ENCODE measurements at regions not wholly inside any gene's neighbourhood (a gene's known extent, or its start where the extent isn't known, plus 50 kb on each side); places are given as distances from the start of the nearest gene placed in this dataset.

DNA sequence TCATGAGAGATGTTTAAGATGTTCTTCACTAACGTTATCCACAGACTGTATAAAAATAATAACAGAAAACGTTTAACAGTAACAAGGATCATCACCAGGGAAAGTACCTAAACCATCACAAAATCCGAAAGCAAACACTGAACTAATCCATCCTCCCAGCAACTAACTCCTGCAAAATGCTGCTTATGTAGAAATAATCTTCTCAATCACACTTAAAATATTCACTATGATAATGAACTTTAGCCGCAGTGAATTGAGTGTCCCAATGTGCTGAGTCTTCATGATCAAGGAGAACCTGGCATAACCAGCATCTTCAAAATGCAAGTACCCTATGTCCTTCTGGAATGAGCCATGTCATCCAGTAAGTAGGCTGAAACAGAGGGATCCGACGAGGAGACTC, 166.1 kb downstream of the LTN1 start:
- TF ChIP-seq, protein P1, sequence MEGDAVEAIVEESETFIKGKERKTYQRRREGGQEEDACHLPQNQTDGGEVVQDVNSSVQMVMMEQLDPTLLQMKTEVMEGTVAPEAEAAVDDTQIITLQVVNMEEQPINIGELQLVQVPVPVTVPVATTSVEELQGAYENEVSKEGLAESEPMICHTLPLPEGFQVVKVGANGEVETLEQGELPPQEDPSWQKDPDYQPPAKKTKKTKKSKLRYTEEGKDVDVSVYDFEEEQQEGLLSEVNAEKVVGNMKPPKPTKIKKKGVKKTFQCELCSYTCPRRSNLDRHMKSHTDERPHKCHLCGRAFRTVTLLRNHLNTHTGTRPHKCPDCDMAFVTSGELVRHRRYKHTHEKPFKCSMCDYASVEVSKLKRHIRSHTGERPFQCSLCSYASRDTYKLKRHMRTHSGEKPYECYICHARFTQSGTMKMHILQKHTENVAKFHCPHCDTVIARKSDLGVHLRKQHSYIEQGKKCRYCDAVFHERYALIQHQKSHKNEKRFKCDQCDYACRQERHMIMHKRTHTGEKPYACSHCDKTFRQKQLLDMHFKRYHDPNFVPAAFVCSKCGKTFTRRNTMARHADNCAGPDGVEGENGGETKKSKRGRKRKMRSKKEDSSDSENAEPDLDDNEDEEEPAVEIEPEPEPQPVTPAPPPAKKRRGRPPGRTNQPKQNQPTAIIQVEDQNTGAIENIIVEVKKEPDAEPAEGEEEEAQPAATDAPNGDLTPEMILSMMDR (IDR thresholded peaks at IDR 0.05): no peak
- Histone ChIP-seq H3K36me3 (no peaks in the 10 kb centered on the region), H3K4me3 (no peak overlapping the region), H3K9me3 (no peaks in the 10 kb centered on the region), H3K27ac (no peak overlapping the region), H3K4me1 (peaks cover 3 to 22% of the 10 kb centered on the region in 2 donors), H3K27me3 (no peaks in the 10 kb centered on the region)
- intact Hi-C loops (cut with DNase I): loop anchor here (5.0 kb wide), 1 partner anchor 41 kb away; no protein-coding TSS in a partner anchor
- DNase-seq (ENCODE audit: low spot score in 2 of 2): no peak

DNA sequence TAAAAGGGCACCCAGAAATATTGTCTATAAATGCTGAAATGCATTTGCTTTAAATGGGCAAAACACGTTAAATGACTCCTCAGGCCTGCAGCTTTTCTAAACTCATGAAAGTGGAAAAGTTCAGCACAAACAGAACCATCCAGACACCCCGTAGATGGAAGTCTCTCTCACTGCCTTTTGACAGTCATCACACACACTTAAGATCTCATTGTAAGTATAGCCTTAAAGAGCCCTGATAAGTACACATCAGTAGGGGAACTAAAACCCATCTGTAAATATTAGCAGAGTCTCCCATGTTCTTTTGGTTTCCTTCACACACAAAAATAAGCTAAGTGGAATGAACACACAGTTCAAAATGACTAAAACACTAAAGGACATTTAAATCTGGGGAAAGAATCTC, 166.7 kb downstream of the LTN1 start:
- no peak overlapping the region for H3K27ac ChIP-seq
- DNase-seq (ENCODE audit: low spot score in 2 of 2): no peak
- no peaks in the 10 kb centered on the region for H3K27me3 ChIP-seq

DNA sequence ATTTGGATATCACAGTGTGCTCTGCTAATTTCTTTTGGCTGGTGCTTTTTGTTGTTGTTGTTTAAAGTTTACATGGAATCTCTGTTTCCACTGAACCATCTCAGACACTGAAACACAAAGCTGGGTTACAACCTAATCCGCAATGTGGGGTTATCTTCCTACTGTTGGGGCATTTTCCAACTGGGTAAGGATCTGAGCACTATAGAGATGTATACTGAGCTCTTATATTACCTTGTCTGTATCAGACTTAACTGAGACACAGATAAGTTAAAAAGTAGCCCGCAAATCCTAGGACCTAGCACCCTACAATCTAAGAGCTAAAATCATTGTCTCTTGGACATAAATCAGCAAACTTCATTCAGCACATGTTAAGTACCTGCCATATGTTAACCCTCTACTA, 169.2 kb downstream of the LTN1 start:
- TF ChIP-seq, protein P1 (IDR thresholded peaks at IDR 0.05): no peak
- no peaks in the 10 kb centered on the region for H3K9me3 ChIP-seq
- intact Hi-C loops (cut with DNase I): no loop called here
- no peaks in the 10 kb centered on the region for H3K27me3 ChIP-seq
- H3K4me1 ChIP-seq: peaks cover 6 to 39% of the 10 kb centered on the region in 2 donors
- H3K27ac ChIP-seq: peak overlapping the region; percentile 62 to 78
- no peak overlapping the region for H3K4me3 ChIP-seq
- H3K36me3 ChIP-seq: no peaks in the 10 kb centered on the region
- DNase-seq (ENCODE audit: low spot score in 2 of 2): no peak

More for the DNA sequence above, 166.7 kb downstream of the LTN1 start:
- H3K4me1 ChIP-seq: peaks cover 6 to 27% of the 10 kb centered on the region in 2 donors
- TF ChIP-seq, protein P1 (IDR thresholded peaks at IDR 0.05): no peak
- no peaks in the 10 kb centered on the region for H3K9me3 ChIP-seq
- intact Hi-C loops (cut with DNase I): loop anchor here (5.0 kb wide), 1 partner anchor 41 kb away; no protein-coding TSS in a partner anchor
- no peaks in the 10 kb centered on the region for H3K36me3 ChIP-seq
- no peak overlapping the region for H3K4me3 ChIP-seq

DNA sequence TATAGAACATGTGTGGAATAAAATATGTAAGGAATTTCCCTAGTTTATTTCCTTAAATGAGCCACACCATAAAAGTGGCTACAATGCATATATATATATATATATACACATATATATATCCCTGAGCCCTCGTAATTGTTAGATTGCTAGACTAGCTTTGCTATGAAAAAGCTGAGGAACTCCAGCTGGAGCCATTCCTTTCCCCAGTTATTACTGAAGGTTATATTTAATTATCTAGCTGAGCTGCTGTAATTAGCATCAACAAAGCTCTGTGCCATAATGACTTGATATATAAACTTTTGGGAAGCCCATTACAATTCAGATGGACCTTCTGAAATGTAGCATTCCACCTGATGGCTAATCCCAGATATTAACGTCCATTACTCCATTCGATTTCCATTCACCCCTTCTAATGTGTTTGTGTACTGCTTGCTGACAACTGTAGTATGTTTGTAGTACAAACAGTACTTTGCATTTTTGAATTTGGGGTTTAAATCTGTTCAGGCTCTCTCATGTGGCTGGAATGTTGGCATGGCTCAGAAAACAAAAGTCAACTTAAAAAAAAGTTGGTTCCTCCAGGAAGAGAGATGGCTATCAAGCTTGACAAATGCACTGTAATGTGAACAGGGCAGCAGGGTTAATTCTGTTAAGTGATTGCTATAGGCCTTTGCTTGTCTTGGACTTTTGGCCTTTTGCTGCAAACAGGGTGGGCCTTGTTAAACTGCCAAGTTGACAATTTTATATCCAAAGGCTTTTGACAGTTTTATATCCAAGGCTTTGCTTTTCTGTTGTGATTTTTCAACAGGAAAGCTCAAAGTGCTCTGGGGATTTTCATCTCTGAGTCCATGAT, 170.0 kb downstream of the LTN1 start:
- TF ChIP-seq, protein P1 (IDR thresholded peaks at IDR 0.05): no peak
- Histone ChIP-seq H3K4me3 (no peak overlapping the region), H3K4me1 (peaks cover 6 to 40% of the 10 kb centered on the region in 2 donors), H3K9me3 (no peaks in the 10 kb centered on the region), H3K36me3 (no peaks in the 10 kb centered on the region), H3K27ac (peak overlapping the region; percentile 62 to 78), H3K27me3 (no peaks in the 10 kb centered on the region)
- intact Hi-C loops (cut with DNase I): no loop called here
- DNase-seq (ENCODE audit: low spot score in 2 of 2): no peak

DNA sequence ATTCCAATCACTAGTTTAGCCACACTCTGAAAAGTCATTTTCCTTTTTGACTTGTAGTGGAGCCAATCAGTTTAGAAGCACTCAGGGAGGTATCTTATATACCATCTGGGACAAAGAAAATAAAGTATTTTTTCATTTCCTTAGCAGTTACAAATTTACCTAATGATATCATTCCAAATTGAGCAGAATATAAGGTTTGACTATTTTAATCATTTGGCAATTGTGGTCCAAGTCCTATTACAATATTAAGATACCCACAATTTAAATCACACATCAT, 170.6 kb downstream of the LTN1 start:
- TF ChIP-seq, protein P1 (IDR thresholded peaks at IDR 0.05): no peak
- DNase-seq (ENCODE audit: low spot score in 2 of 2): no peak
- no peaks in the 10 kb centered on the region for H3K9me3 ChIP-seq
- intact Hi-C loops (cut with DNase I): no loop called here
- H3K4me1 ChIP-seq: peaks cover 6 to 40% of the 10 kb centered on the region in 2 donors
- no peaks in the 10 kb centered on the region for H3K36me3 ChIP-seq
- peak overlapping the region; percentile 62 to 78 for H3K27ac ChIP-seq
- H3K27me3 ChIP-seq: no peaks in the 10 kb centered on the region
- no peak overlapping the region for H3K4me3 ChIP-seq
